Parathyroid adenoma (tissue), 2 donors: ENCODE measurements at regions not wholly inside any gene's neighbourhood (a gene's known extent, or its start where the extent isn't known, plus 50 kb on each side); places are given as distances from the start of the nearest gene placed in this dataset.

Experiments
- H2AFZ ChIP-seq: fragments of 300-600 bp; sonication (generic); one replicate; pipeline ENCODE4 v1.7.0; 2017; ENCODE audit warnings: antibody characterized with exemption, mild to moderate bottlenecking
- H3K27ac ChIP-seq: fragments of 300-600 bp; sonication (generic); one replicate; pipeline ENCODE4 v1.7.0; 2017
- H3K27me3 ChIP-seq: fragments of 300-600 bp; sonication (generic); one replicate; pipeline ENCODE4 v1.7.0; 2017; ENCODE audit warnings: low read length; ENCODE audit not compliant: control insufficient read depth, insufficient read depth
- H3K36me3 ChIP-seq: fragments of 300-600 bp; sonication (generic); one replicate; pipeline ENCODE4 v1.7.0; 2017; ENCODE audit warnings: low read length; ENCODE audit not compliant: control insufficient read depth, insufficient read depth
- H3K4me1 ChIP-seq: fragments of 300-600 bp; sonication (generic); one replicate; pipeline ENCODE4 v1.7.0; 2017; ENCODE audit warnings: control low read depth
- H3K4me2 ChIP-seq: fragments of 300-600 bp; sonication (generic); one replicate; pipeline ENCODE4 v1.7.0; 2017; ENCODE audit warnings: low read length
- H3K4me3 ChIP-seq: fragments of 300-600 bp; sonication (generic); one replicate; pipeline ENCODE4 v1.7.0; 2017; ENCODE audit warnings: low read depth, low read length
- H3K79me2 ChIP-seq: fragments of 300-600 bp; sonication (generic); one replicate; pipeline ENCODE4 v1.7.0; 2017; ENCODE audit warnings: control low read depth
- H3K9ac ChIP-seq: fragments of 300-600 bp; sonication (generic); one replicate; pipeline ENCODE4 v1.7.0; 2017; ENCODE audit warnings: mild to moderate bottlenecking
- H3K9me3 ChIP-seq: fragments of 300-600 bp; sonication (generic); one replicate; pipeline ENCODE4 v1.7.0; 2017; ENCODE audit warnings: low read length; ENCODE audit not compliant: control insufficient read depth
- CTCF ChIP-seq: fragments of 300-600 bp; sonication (generic); IDR thresholded peaks from one replicate; pipeline ENCODE4 v1.7.0; 2017; ENCODE audit warnings: antibody characterized with exemption, mild to moderate bottlenecking
- donor health status: primary hyperparathyroidism.

DNA sequence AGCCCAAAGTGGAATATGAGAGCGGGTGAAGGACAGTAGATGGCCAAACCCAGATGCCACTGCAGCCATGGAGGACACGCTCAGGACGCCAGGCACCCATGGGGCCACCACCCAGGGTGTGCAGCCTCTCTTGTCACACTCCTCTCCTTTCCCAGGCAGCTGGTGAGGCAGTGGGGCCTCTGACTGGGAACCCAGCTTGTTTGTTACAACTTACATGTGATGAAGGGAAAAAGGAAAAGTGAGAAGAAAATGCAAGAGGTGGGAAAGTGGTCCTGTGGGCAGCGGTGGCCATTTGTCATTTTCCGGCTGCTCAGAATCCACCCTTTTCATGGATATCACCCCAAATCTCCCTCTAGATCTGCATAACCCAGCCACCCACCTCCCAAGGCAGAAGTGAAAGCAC, 62.7 kb upstream of the UNC5A start:
- H3K27ac ChIP-seq = no peak overlapping the region
- H3K27me3 ChIP-seq = no peaks in the 10 kb centered on the region
- TF ChIP-seq CTCF = no peak
- no peaks in the 10 kb centered on the region for H3K36me3 ChIP-seq
- no peaks in the 10 kb centered on the region for H3K9me3 ChIP-seq
- no peak overlapping the region for H3K4me2 ChIP-seq
- no peak overlapping the region for H3K4me3 ChIP-seq
- H3K79me2 ChIP-seq = no peaks in the 10 kb centered on the region
- no peak overlapping the region for H2AFZ ChIP-seq
- no peaks in the 10 kb centered on the region for H3K4me1 ChIP-seq
- no peak overlapping the region for H3K9ac ChIP-seq

GRCh38 chr5:176748073-176748966, 62.0 kb upstream of the UNC5A start:
- Histone ChIP-seq H3K79me2 (no peaks in the 10 kb centered on the region), H3K4me3 (no peak overlapping the region), H3K9ac (no peak overlapping the region), H3K4me2 (no peak overlapping the region), H3K4me1 (no peaks in the 10 kb centered on the region), H3K36me3 (no peaks in the 10 kb centered on the region), H3K9me3 (no peaks in the 10 kb centered on the region), H3K27ac (no peak overlapping the region), H3K27me3 (no peaks in the 10 kb centered on the region), H2AFZ (no peak overlapping the region)
- no peak for TF ChIP-seq CTCF

DNA sequence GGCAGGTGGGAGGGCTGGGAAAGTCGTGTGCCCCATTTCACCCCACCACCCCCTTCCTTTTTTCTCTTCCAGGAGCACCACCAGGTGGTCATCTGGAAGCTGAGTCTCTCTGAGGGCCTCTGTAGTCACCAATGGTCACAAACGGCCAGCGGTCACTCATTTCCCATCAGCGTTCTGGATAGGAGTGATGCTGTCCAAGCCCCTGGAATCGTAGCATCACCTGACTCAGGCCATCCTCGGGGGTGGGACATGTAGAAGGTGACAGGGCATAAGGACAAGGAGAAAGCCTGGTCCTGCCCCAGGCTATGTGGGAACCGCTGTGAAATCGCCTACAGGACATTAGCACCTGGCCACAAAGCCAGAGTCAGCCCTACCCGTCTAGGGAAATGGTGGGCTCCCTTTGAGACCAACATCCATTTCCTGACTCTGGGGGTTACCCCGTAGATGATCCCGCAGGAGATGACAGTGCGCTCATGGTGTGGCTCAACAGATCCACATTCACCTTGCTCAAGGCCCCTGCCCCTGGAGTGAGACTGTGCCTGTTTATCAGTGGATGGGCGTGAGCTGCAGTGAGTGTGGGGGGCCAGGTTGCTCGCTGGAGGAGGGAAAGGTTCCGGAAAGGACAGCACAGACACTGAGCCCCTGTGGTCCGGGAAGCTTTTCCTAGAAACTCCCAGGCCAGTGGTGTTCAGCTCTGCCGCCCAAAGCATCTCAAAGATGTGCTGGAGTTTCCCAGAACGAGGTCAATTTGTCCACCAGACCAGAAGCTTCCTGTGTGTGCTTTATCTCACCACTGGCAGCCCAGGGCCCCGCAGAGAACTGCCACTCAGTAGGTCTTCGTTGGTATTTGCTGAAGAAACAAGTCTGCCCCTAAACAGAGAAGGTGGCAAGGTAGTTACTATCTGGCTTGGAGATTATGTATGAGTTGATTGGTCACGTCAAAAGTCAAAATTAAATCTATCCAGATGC, 61.1 kb upstream of the UNC5A start:
- no peak overlapping the region for H3K4me2 ChIP-seq

DNA sequence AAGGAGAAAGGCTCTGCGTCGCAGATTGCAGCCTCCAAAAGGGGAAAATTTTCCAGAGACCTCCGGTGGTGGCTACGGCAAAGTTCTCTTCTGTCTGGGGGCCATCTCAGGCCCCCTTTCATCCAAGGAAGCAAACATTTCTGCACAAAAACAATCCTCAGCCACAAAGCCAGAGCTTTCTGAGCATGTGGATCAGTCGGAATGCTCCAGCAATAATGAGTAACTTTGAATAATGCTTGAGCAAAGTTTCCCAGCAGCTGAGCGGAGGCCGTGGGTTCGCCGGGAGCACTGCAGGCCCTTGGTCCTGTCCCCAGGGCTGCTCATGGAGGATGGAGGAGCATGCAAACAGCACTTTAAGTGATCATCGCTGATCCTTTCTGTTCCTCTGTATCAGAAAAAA, 60.2 kb upstream of the UNC5A start:
- no peaks in the 10 kb centered on the region for H3K79me2 ChIP-seq
- H3K27ac ChIP-seq = no peak overlapping the region
- no peaks in the 10 kb centered on the region for H3K9me3 ChIP-seq
- H3K36me3 ChIP-seq = no peaks in the 10 kb centered on the region
- H3K4me2 ChIP-seq = no peak overlapping the region
- H3K4me3 ChIP-seq = no peak overlapping the region
- H3K4me1 ChIP-seq = no peaks in the 10 kb centered on the region
- H3K27me3 ChIP-seq = no peaks in the 10 kb centered on the region
- H2AFZ ChIP-seq = no peak overlapping the region
- H3K9ac ChIP-seq = no peak overlapping the region
- no peak for TF ChIP-seq CTCF

More for the DNA sequence above, 61.1 kb upstream of the UNC5A start:
- no peak for TF ChIP-seq CTCF
- Histone ChIP-seq H3K36me3 (no peaks in the 10 kb centered on the region), H3K79me2 (no peaks in the 10 kb centered on the region), H3K9ac (no peak overlapping the region), H3K4me1 (no peaks in the 10 kb centered on the region), H3K4me3 (no peak overlapping the region), H2AFZ (no peak overlapping the region), H3K27me3 (no peaks in the 10 kb centered on the region), H3K27ac (no peak overlapping the region), H3K9me3 (no peaks in the 10 kb centered on the region)
